OCI-LY1 (cell line): ENCODE measurements at regions not wholly inside any gene's neighbourhood (a gene's known extent, or its start where the extent isn't known, plus 50 kb on each side); places are given as distances from the start of the nearest gene placed in this dataset.

Experiments used
- CTCF ChIP-seq: fragments of 200-600 bp; sonication (generic), shearing (Covaris generic); IDR thresholded peaks from 2 replicates; pipeline ENCODE4 v1.5.1; 2017; ENCODE audit warnings: mild to moderate bottlenecking, antibody characterized with exemption, low read length, moderate library complexity, mixed read lengths
- EZH2 ChIP-seq: fragments of 200-600 bp; sonication (generic), shearing (Covaris generic); IDR thresholded peaks from 2 replicates; pipeline ENCODE4 v1.8.0; 2017; ENCODE audit warnings: borderline replicate concordance, mixed run types, mild to moderate bottlenecking, antibody characterized with exemption, low read length, moderate library complexity, mixed read lengths

GRCh38 chr1:208903251-208903905 is 659.2 kb upstream of the PLXNA2 start:
- no peak for TF ChIP-seq CTCF
- no peak for TF ChIP-seq EZH2
